Vagina (tissue), 2 donors: ENCODE measurements at regions not wholly inside any gene's neighbourhood (a gene's known extent, or its start where the extent isn't known, plus 50 kb on each side); places are given as distances from the start of the nearest gene placed in this dataset.

Experiments used
- POLR2AphosphoS5 ChIP-seq, 2 donors: sonication (generic); formaldehyde crosslinking; IDR thresholded peaks; one replicate each; pipeline ENCODE4 v1.9.0; 2017; ENCODE audit warnings: antibody characterized with exemption in 2 of 2, mild to moderate bottlenecking in 2 of 2, low read depth in 1 of 2; ENCODE audit not compliant: insufficient read depth in 1 of 2
- TF ChIP-seq, protein P1 (sequence below), 3 experiments: fragments of 450-650 bp in 2 of 3; fragments of 200-600 bp in 1 of 3; sonication (generic) in 1 of 3; IDR thresholded peaks; one replicate each; pipeline ENCODE4 v1.5.1; 2017 to 2019; ENCODE audit warnings: antibody characterized with exemption in 3 of 3, mild to moderate bottlenecking in 2 of 3, moderate library complexity in 2 of 3

DNA sequence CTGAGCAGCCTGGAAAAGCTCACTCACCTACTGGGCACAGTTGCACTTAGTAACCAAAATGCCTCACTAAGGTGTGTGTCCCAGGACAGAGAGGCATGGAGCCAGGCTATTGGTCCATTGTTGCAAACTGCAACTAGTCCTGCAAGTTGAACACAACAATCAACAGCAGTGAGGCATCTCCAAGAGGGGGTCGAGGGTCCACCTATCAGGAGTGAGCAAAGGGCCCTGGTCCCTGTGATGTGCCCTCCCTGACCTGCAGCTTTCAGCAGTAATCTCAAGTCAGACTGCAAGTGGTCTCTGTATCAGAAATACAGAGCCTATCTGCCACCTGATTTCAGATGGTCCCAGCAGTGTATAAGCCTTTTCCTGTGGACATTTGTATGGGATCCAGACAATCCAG lies 50.2 kb upstream of the TGM3 start:
- TF ChIP-seq, protein P1, sequence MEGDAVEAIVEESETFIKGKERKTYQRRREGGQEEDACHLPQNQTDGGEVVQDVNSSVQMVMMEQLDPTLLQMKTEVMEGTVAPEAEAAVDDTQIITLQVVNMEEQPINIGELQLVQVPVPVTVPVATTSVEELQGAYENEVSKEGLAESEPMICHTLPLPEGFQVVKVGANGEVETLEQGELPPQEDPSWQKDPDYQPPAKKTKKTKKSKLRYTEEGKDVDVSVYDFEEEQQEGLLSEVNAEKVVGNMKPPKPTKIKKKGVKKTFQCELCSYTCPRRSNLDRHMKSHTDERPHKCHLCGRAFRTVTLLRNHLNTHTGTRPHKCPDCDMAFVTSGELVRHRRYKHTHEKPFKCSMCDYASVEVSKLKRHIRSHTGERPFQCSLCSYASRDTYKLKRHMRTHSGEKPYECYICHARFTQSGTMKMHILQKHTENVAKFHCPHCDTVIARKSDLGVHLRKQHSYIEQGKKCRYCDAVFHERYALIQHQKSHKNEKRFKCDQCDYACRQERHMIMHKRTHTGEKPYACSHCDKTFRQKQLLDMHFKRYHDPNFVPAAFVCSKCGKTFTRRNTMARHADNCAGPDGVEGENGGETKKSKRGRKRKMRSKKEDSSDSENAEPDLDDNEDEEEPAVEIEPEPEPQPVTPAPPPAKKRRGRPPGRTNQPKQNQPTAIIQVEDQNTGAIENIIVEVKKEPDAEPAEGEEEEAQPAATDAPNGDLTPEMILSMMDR (IDR thresholded peaks at IDR 0.05) = no peak
- no peak for TF ChIP-seq POLR2AphosphoS5 (IDR thresholded peaks at IDR 0.05; ENCODE audit: insufficient read depth in 1 of 2, low read depth in 1 of 2)
